Liver (tissue), 8 donors: ENCODE measurements at regions not wholly inside any gene's neighbourhood (a gene's known extent, or its start where the extent isn't known, plus 50 kb on each side); places are given as distances from the start of the nearest gene placed in this dataset.

Source experiments
- DNase-seq: peaks from one replicate; pipeline ENCODE4 v3.0.0-alpha.2; 2017; ENCODE audit warnings: low spot score
- H3K27ac ChIP-seq, 2 donors: one replicate each; pipeline ENCODE4 v1.7.0; 2013; ENCODE audit warnings: inconsistent platforms in 2 of 2, low read length in 2 of 2, control low read depth in 1 of 2, low read depth in 1 of 2, mild to moderate bottlenecking in 1 of 2
- H3K27me3 ChIP-seq, 4 donors: one replicate each; pipeline versions ENCODE4 v1.6.1 to v1.7.0; 2013; ENCODE audit warnings: low read length in 3 of 4, inconsistent platforms in 1 of 4, mild to moderate bottlenecking in 1 of 4, moderate library complexity in 1 of 4; ENCODE audit not compliant: control insufficient read depth in 4 of 4, insufficient read depth in 4 of 4
- H3K36me3 ChIP-seq, 4 donors: one replicate each; pipeline versions ENCODE4 v1.6.1 to v1.7.0; 2013; ENCODE audit warnings: low read length in 3 of 4, mild to moderate bottlenecking in 3 of 4, low read depth in 1 of 4, moderate library complexity in 1 of 4; ENCODE audit not compliant: control insufficient read depth in 4 of 4, insufficient read depth in 3 of 4
- H3K4me1 ChIP-seq, 4 donors: one replicate each; pipeline versions ENCODE4 v1.6.1 to v1.7.0; 2013; ENCODE audit warnings: low read length in 3 of 4, mild to moderate bottlenecking in 3 of 4, moderate library complexity in 1 of 4; ENCODE audit not compliant: control insufficient read depth in 4 of 4, insufficient read depth in 4 of 4
- H3K4me3 ChIP-seq, 3 donors: one replicate each; pipeline versions ENCODE4 v1.6.1 to v1.7.0; 2013; ENCODE audit warnings: low read length in 3 of 3, control low read depth in 1 of 3, low read depth in 1 of 3, mild to moderate bottlenecking in 1 of 3
- H3K9ac ChIP-seq, 2 donors: one replicate each; pipeline ENCODE4 v1.7.0; 2013; ENCODE audit warnings: low read length in 2 of 2, mild to moderate bottlenecking in 2 of 2, moderate library complexity in 2 of 2, control low read depth in 1 of 2, low read depth in 1 of 2
- H3K9me3 ChIP-seq, 4 donors: one replicate each; pipeline versions ENCODE4 v1.6.1 to v1.7.0; 2013; ENCODE audit warnings: low read length in 3 of 4; ENCODE audit not compliant: control insufficient read depth in 4 of 4
- EGR1 ChIP-seq, 2 donors: IDR thresholded peaks; 2 replicates each; pipeline ENCODE4 v1.6.1; 2016 to 2018; ENCODE audit warnings: antibody characterized with exemption in 2 of 2, low read depth in 2 of 2
- FOXA1 ChIP-seq: IDR thresholded peaks from 2 replicates; pipeline ENCODE4 v1.6.1; 2016; ENCODE audit warnings: antibody characterized with exemption
- FOXA2 ChIP-seq: IDR thresholded peaks from 2 replicates; pipeline ENCODE4 v1.6.1; 2016; ENCODE audit warnings: antibody characterized with exemption
- GABPA ChIP-seq, 2 donors: IDR thresholded peaks in 1 of 2; conservative IDR thresholded peaks in 1 of 2; 2 replicates each; pipeline ENCODE4 v1.6.1; 2016; ENCODE audit warnings: antibody characterized with exemption in 2 of 2, mild to moderate bottlenecking in 1 of 2, moderate library complexity in 1 of 2
- HNF4A ChIP-seq, 2 donors: conservative IDR thresholded peaks; 2 replicates each; pipeline ENCODE4 v1.6.1; 2016; ENCODE audit warnings: antibody characterized with exemption in 2 of 2, mild to moderate bottlenecking in 2 of 2
- HNF4G ChIP-seq: IDR thresholded peaks from 2 replicates; pipeline ENCODE4 v1.6.1; 2016; ENCODE audit warnings: antibody characterized with exemption
- JUND ChIP-seq, 2 donors: IDR thresholded peaks; 2 replicates each; pipeline ENCODE4 v1.6.1; 2016; ENCODE audit warnings: antibody characterized with exemption in 2 of 2
- NR2F2 ChIP-seq: IDR thresholded peaks from 2 replicates; pipeline ENCODE4 v1.6.1; 2016; ENCODE audit warnings: antibody characterized with exemption
- RAD21 ChIP-seq, 2 donors: IDR thresholded peaks; 2 replicates each; pipeline ENCODE4 v1.6.1; 2016; ENCODE audit warnings: antibody characterized with exemption in 2 of 2, mild to moderate bottlenecking in 2 of 2
- REST ChIP-seq: IDR thresholded peaks from 2 replicates; pipeline ENCODE4 v1.6.1; 2016; ENCODE audit warnings: antibody characterized with exemption, mild to moderate bottlenecking
- RXRA ChIP-seq, 2 donors: IDR thresholded peaks; 2 replicates each; pipeline ENCODE4 v1.6.1; 2017 to 2018; ENCODE audit warnings: antibody characterized with exemption in 2 of 2, mild to moderate bottlenecking in 1 of 2
- SP1 ChIP-seq: IDR thresholded peaks from 2 replicates; pipeline ENCODE4 v1.6.1; 2018; ENCODE audit warnings: antibody characterized with exemption, mild to moderate bottlenecking
- TAF1 ChIP-seq: conservative IDR thresholded peaks from 2 replicates; pipeline ENCODE4 v1.6.1; 2016; ENCODE audit warnings: antibody characterized with exemption, mild to moderate bottlenecking
- YY1 ChIP-seq: IDR thresholded peaks from 2 replicates; pipeline ENCODE4 v1.6.1; 2016; ENCODE audit warnings: antibody characterized with exemption, mild to moderate bottlenecking
- WGBS: extraction: QIAGEN DNeasy Blood & Tissue Kit; methylation state at CpG from one replicate; pipeline ENCODE4 v1.1.7; 2013; 5-methylcytosine and 5-hydroxymethylcytosine counted together
- TF ChIP-seq, protein P1 (sequence below): IDR thresholded peaks from 2 replicates; pipeline ENCODE4 v1.6.1; 2016; ENCODE audit warnings: antibody characterized with exemption
- TF ChIP-seq, protein P2 (sequence below): IDR thresholded peaks from 2 replicates; pipeline ENCODE4 v1.6.1; 2016; ENCODE audit warnings: antibody characterized with exemption
- TF ChIP-seq, protein P3 (sequence below): fragments of 150-350 bp; IDR thresholded peaks from 2 replicates; pipeline ENCODE4 v1.5.1; 2017; ENCODE audit warnings: improper control_type of control experiment, low read depth, low read length; ENCODE audit not compliant: missing input control
- donor health status: healthy.
- donor health status: healthy.
- donor health status: healthy.
- donor health status: healthy.
- donor health status: healthy.

GRCh38 chr9:95670122-95670521, 153.4 kb upstream of the PTCH1 start:
- TF ChIP-seq EGR1 (IDR thresholded peaks at IDR 0.05; ENCODE audit: low read depth in 2 of 2) (no peak), HNF4A (conservative IDR thresholded peaks at IDR 0.05) (no peak), YY1 (no peak), RXRA (IDR thresholded peaks at IDR 0.05) (no peak)
- TF ChIP-seq, protein P1, sequence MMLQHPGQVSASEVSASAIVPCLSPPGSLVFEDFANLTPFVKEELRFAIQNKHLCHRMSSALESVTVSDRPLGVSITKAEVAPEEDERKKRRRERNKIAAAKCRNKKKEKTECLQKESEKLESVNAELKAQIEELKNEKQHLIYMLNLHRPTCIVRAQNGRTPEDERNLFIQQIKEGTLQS: no peak
- no peak overlapping the region for H3K27ac ChIP-seq
- peaks cover 0 to 3% (median 0%) of the 10 kb centered on the region in 4 donors for H3K27me3 ChIP-seq
- no peaks in the 10 kb centered on the region for H3K4me1 ChIP-seq
- H3K9ac ChIP-seq: no peak overlapping the region
- DNase-seq: no peak
- H3K4me3 ChIP-seq: no peak overlapping the region
- no peaks in the 10 kb centered on the region for H3K36me3 ChIP-seq
- H3K9me3 ChIP-seq: peaks cover 0 to 2% (median 0%) of the 10 kb centered on the region in 4 donors
- 88% methylated on average over 15 of the region's 15 CpGs for WGBS

- Histone ChIP-seq H3K9ac (no peak overlapping the region), H3K4me3 (no peak overlapping the region), H3K4me1 (no peaks in the 10 kb centered on the region), H3K27me3 (peaks cover 0 to 4% (median 0%) of the 10 kb centered on the region in 4 donors), H3K36me3 (no peaks in the 10 kb centered on the region), H3K9me3 (peaks cover 0 to 2% (median 0%) of the 10 kb centered on the region in 4 donors), H3K27ac (no peak overlapping the region)
- no peak for DNase-seq
- 67% methylated on average over 7 of the region's 7 CpGs for WGBS
- TF ChIP-seq EGR1 (IDR thresholded peaks at IDR 0.05; ENCODE audit: low read depth in 2 of 2): no peak
- no peak for TF ChIP-seq RXRA (IDR thresholded peaks at IDR 0.05)
- no peak for TF ChIP-seq FOXA2
- TF ChIP-seq GABPA (IDR thresholded peaks at IDR 0.05 in 1 of 2, conservative IDR thresholded peaks at IDR 0.05 in 1 of 2): no peak
- TF ChIP-seq FOXA1: no peak
- TF ChIP-seq JUND (IDR thresholded peaks at IDR 0.05): no peak
- no peak for TF ChIP-seq NR2F2
- no peak for TF ChIP-seq YY1
- no peak for TF ChIP-seq TAF1
- TF ChIP-seq, protein P2, sequence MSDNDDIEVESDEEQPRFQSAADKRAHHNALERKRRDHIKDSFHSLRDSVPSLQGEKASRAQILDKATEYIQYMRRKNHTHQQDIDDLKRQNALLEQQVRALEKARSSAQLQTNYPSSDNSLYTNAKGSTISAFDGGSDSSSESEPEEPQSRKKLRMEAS: no peak
Observed at GRCh38 chr9:95669253-95669652, 152.5 kb upstream of the PTCH1 start.

DNA sequence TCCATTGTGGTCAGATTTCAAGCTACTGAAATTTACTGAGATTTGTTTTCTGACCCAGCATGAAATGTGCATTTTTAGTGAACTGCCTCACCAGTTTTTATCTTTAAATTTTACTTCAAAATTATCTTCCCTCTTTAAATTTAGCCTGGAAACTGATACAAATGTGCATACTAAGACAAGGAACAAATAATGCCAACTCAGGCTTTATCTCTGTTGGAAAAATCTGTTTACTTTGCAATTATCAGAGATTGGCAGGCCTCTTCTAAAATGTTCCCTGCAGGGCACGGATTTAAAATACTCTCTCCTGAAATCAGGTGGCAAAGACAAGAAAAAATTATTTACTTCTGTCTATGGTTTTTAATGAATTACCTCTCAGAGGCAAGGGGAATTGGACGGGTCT, 151.0 kb upstream of the PTCH1 start:
- peaks cover 0 to 2% (median 0%) of the 10 kb centered on the region in 4 donors for H3K9me3 ChIP-seq
- DNase-seq: no peak
- peaks cover 0 to 4% (median 0%) of the 10 kb centered on the region in 4 donors for H3K27me3 ChIP-seq
- H3K36me3 ChIP-seq: no peaks in the 10 kb centered on the region
- H3K4me1 ChIP-seq: no peaks in the 10 kb centered on the region
- WGBS: 60% methylated on average over 2 of the region's 2 CpGs
- H3K9ac ChIP-seq: no peak overlapping the region
- H3K4me3 ChIP-seq: no peak overlapping the region
- no peak overlapping the region for H3K27ac ChIP-seq
- no peak for TF ChIP-seq RXRA (IDR thresholded peaks at IDR 0.05)
- TF ChIP-seq JUND (IDR thresholded peaks at IDR 0.05): no peak
- no peak for TF ChIP-seq HNF4G
- TF ChIP-seq FOXA1: no peak
- TF ChIP-seq NR2F2: no peak
- TF ChIP-seq, protein P2: no peak
- TF ChIP-seq RAD21 (IDR thresholded peaks at IDR 0.05): no peak
- TF ChIP-seq HNF4A (conservative IDR thresholded peaks at IDR 0.05): no peak
- TF ChIP-seq, protein P1: no peak
- no peak for TF ChIP-seq YY1
- TF ChIP-seq, protein P3, sequence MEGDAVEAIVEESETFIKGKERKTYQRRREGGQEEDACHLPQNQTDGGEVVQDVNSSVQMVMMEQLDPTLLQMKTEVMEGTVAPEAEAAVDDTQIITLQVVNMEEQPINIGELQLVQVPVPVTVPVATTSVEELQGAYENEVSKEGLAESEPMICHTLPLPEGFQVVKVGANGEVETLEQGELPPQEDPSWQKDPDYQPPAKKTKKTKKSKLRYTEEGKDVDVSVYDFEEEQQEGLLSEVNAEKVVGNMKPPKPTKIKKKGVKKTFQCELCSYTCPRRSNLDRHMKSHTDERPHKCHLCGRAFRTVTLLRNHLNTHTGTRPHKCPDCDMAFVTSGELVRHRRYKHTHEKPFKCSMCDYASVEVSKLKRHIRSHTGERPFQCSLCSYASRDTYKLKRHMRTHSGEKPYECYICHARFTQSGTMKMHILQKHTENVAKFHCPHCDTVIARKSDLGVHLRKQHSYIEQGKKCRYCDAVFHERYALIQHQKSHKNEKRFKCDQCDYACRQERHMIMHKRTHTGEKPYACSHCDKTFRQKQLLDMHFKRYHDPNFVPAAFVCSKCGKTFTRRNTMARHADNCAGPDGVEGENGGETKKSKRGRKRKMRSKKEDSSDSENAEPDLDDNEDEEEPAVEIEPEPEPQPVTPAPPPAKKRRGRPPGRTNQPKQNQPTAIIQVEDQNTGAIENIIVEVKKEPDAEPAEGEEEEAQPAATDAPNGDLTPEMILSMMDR: no peak
- no peak for TF ChIP-seq GABPA (IDR thresholded peaks at IDR 0.05 in 1 of 2, conservative IDR thresholded peaks at IDR 0.05 in 1 of 2)
- TF ChIP-seq SP1: no peak
- no peak for TF ChIP-seq EGR1 (IDR thresholded peaks at IDR 0.05; ENCODE audit: low read depth in 2 of 2)
- TF ChIP-seq REST: no peak
